Neural cell (in vitro differentiated cells): ENCODE measurements at regions not wholly inside any gene's neighbourhood (a gene's known extent, or its start where the extent isn't known, plus 50 kb on each side); places are given as distances from the start of the nearest gene placed in this dataset.

Experiments
- H2AFZ ChIP-seq: fragments of 200-600, 300-800 bp; sonication (generic), shearing (Covaris generic); 2 replicates; pipeline ENCODE4 v1.6.0; 2014; ENCODE audit warnings: low read depth, mild to moderate bottlenecking, antibody characterized with exemption, low read length, moderate library complexity
- H3F3A ChIP-seq: fragments of 200-600 bp; shearing (Covaris generic); 2 replicates; pipeline ENCODE4 v1.6.1; 2016; ENCODE audit warnings: mild to moderate bottlenecking, moderate library complexity, mixed read lengths, antibody characterized with exemption, low read length; ENCODE audit not compliant: insufficient read depth, poor library complexity, severe bottlenecking
- H3K27ac ChIP-seq: fragments of 200-600, 300-800 bp; sonication (generic), shearing (Covaris generic); 2 replicates; pipeline ENCODE4 v1.5.1; 2014; ENCODE audit warnings: mild to moderate bottlenecking, low read length, moderate library complexity
- H3K27me3 ChIP-seq: fragments of 300-800, 200-600 bp; sonication (generic), shearing (Covaris generic); 2 replicates; pipeline ENCODE4 v1.6.0; 2014; ENCODE audit warnings: mild to moderate bottlenecking, low read depth, low read length, moderate library complexity; ENCODE audit not compliant: insufficient read depth
- H3K36me3 ChIP-seq: fragments of 300-800, 200-600 bp; sonication (generic), shearing (Covaris generic); 2 replicates; pipeline ENCODE4 v1.5.1; 2014; ENCODE audit warnings: mild to moderate bottlenecking, antibody characterized with exemption, low read length, moderate library complexity; ENCODE audit not compliant: insufficient read depth
- H3K4me2 ChIP-seq: fragments of 300-800, 200-600 bp; sonication (generic), shearing (Covaris generic); 2 replicates; pipeline ENCODE4 v1.6.0; 2014; ENCODE audit warnings: mild to moderate bottlenecking, low read length
- H3K4me3 ChIP-seq: fragments of 300-800, 200-600 bp; sonication (generic), shearing (Covaris generic); 2 replicates; pipeline ENCODE4 v1.5.1; 2014; ENCODE audit warnings: mild to moderate bottlenecking, low read length, moderate library complexity
- H3K79me2 ChIP-seq: fragments of 200-600 bp; shearing (Covaris generic); replicated peaks from 2 replicates; pipeline ENCODE4 v1.6.0; 2014; ENCODE audit warnings: mild to moderate bottlenecking, low read length, moderate library complexity; ENCODE audit not compliant: insufficient read depth
- H3K9ac ChIP-seq: fragments of 300-800, 200-600 bp; sonication (generic), shearing (Covaris generic); 2 replicates; pipeline ENCODE4 v1.6.1; 2016; ENCODE audit warnings: mild to moderate bottlenecking, low read length, mixed read lengths
- H3K9me2 ChIP-seq: fragments of 200-600 bp; shearing (Covaris generic); 2 replicates; pipeline ENCODE4 v1.6.1; 2016; ENCODE audit warnings: mild to moderate bottlenecking, low read length, mixed read lengths; ENCODE audit not compliant: insufficient read depth
- H3K9me3 ChIP-seq: fragments of 200-600, 300-800 bp; sonication (generic), shearing (Covaris generic); 2 replicates; pipeline ENCODE4 v1.6.1; 2016; ENCODE audit warnings: mild to moderate bottlenecking, mixed run types, low read length, moderate library complexity, mixed read lengths
- H4K20me1 ChIP-seq: fragments of 200-600 bp; shearing (Covaris generic); 2 replicates; pipeline ENCODE4 v1.6.1; 2016; ENCODE audit warnings: mild to moderate bottlenecking, mixed run types; ENCODE audit not compliant: insufficient read depth
- CTCF ChIP-seq: fragments of 450-650 bp; IDR thresholded peaks from 2 replicates; pipeline ENCODE4 v1.5.1; 2014; ENCODE audit warnings: antibody characterized with exemption, mild to moderate bottlenecking, moderate library complexity; ENCODE audit not compliant: poor library complexity, severe bottlenecking
- EP300 ChIP-seq: fragments of 450-650 bp; conservative IDR thresholded peaks from 2 replicates; pipeline ENCODE4 v1.6.1; 2014; ENCODE audit warnings: antibody characterized with exemption, mild to moderate bottlenecking, moderate library complexity; ENCODE audit not compliant: poor library complexity, severe bottlenecking
- EZH2 ChIP-seq: fragments of 200-600, 300-800 bp; shearing (Covaris generic), sonication (generic); IDR thresholded peaks from 2 replicates; pipeline ENCODE4 v1.6.1; 2014; ENCODE audit warnings: antibody characterized with exemption, low read length, borderline replicate concordance, mild to moderate bottlenecking; ENCODE audit not compliant: insufficient read depth, poor library complexity, severe bottlenecking
- MXI1 ChIP-seq: fragments of 450-650 bp; conservative IDR thresholded peaks from 2 replicates; pipeline ENCODE4 v1.6.1; 2014; ENCODE audit warnings: antibody characterized with exemption, mild to moderate bottlenecking; ENCODE audit not compliant: poor library complexity, severe bottlenecking
- POLR2AphosphoS5 ChIP-seq: IDR thresholded peaks from 2 replicates; pipeline ENCODE4 v1.6.1; 2012
- RAD21 ChIP-seq: fragments of 450-650 bp; conservative IDR thresholded peaks from 2 replicates; pipeline ENCODE4 v1.6.1; 2014; ENCODE audit warnings: antibody characterized with exemption, mild to moderate bottlenecking, moderate library complexity
- SMC3 ChIP-seq: fragments of 450-650 bp; conservative IDR thresholded peaks from 2 replicates; pipeline ENCODE4 v1.6.1; 2014; ENCODE audit warnings: antibody characterized with exemption, mild to moderate bottlenecking, moderate library complexity; ENCODE audit not compliant: poor library complexity
- TAF1 ChIP-seq: IDR thresholded peaks from 2 replicates; pipeline ENCODE4 v1.6.1; 2012; ENCODE audit warnings: low read depth
- TF ChIP-seq, protein P1 (sequence below): IDR thresholded peaks from 2 replicates; pipeline ENCODE4 v1.6.1; 2012; ENCODE audit warnings: borderline replicate concordance

DNA sequence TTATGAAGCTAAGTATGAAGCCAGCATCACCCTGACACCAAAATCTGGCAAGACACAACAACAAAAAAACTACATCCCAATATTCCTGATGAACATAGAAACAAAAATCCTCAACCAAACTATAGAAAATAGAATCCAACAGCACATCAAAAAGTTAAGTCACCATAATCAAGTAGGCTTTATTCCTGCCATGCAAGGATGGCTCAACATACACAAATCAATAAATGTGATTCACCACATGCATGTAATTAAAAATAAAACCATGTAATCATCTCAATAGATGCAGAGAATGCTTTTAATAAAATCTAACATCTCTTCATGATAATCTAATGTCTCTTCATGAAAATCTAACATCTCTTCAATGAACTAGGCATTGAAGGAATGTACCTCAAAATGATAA is 249.4 kb upstream of the GK2 start:
- TF ChIP-seq, protein P1, sequence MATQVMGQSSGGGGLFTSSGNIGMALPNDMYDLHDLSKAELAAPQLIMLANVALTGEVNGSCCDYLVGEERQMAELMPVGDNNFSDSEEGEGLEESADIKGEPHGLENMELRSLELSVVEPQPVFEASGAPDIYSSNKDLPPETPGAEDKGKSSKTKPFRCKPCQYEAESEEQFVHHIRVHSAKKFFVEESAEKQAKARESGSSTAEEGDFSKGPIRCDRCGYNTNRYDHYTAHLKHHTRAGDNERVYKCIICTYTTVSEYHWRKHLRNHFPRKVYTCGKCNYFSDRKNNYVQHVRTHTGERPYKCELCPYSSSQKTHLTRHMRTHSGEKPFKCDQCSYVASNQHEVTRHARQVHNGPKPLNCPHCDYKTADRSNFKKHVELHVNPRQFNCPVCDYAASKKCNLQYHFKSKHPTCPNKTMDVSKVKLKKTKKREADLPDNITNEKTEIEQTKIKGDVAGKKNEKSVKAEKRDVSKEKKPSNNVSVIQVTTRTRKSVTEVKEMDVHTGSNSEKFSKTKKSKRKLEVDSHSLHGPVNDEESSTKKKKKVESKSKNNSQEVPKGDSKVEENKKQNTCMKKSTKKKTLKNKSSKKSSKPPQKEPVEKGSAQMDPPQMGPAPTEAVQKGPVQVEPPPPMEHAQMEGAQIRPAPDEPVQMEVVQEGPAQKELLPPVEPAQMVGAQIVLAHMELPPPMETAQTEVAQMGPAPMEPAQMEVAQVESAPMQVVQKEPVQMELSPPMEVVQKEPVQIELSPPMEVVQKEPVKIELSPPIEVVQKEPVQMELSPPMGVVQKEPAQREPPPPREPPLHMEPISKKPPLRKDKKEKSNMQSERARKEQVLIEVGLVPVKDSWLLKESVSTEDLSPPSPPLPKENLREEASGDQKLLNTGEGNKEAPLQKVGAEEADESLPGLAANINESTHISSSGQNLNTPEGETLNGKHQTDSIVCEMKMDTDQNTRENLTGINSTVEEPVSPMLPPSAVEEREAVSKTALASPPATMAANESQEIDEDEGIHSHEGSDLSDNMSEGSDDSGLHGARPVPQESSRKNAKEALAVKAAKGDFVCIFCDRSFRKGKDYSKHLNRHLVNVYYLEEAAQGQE = no peak
- no peak overlapping the region for H2AFZ ChIP-seq

DNA sequence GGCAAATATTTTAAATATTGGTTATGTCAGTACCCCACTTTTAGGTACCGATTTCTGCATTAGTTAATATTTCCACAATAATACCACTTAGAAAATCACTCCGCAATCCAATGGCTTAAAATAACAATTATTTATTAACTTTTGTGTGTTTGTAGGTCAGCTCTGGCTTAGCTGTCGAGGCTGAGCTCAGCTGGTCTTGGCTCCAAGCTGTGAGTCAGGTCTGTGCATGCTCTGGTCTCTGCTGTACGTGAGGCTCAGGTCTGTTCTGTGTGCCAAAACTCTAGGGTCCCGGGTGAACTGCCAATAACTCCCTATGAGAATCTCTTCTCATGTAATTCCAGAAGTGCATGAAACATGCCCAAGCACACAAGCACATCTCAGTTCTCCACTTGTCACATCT is 245.8 kb upstream of the GK2 start:
- Histone ChIP-seq H3K27me3 (no peaks in the 10 kb centered on the region), H3K9me2 (no peaks in the 10 kb centered on the region), H3K36me3 (no peaks in the 10 kb centered on the region), H3K4me2 (no peak overlapping the region), H3K4me3 (no peak overlapping the region), H2AFZ (no peak overlapping the region), H3K27ac (no peak overlapping the region), H4K20me1 (no peaks in the 10 kb centered on the region), H3F3A (peaks cover 3% of the 10 kb centered on the region), H3K9ac (no peak overlapping the region), H3K79me2 (no peaks in the 10 kb centered on the region), H3K9me3 (no peaks in the 10 kb centered on the region)
- no peak for TF ChIP-seq TAF1
- TF ChIP-seq RAD21 = no peak
- TF ChIP-seq SMC3 = no peak
- TF ChIP-seq EZH2 = no peak
- TF ChIP-seq EP300 = no peak
- no peak for TF ChIP-seq POLR2AphosphoS5
- no peak for TF ChIP-seq CTCF
- TF ChIP-seq, protein P1 = no peak
- TF ChIP-seq MXI1 = no peak

More for the DNA sequence above, 249.4 kb upstream of the GK2 start:
- H3K4me2 ChIP-seq = no peak overlapping the region
- no peak overlapping the region for H3K27ac ChIP-seq
- H3K27me3 ChIP-seq = no peaks in the 10 kb centered on the region
- no peaks in the 10 kb centered on the region for H3K9me2 ChIP-seq
- H3K9ac ChIP-seq = no peak overlapping the region
- H3K79me2 ChIP-seq = no peaks in the 10 kb centered on the region
- H3K36me3 ChIP-seq = no peaks in the 10 kb centered on the region
- H3K4me3 ChIP-seq = no peak overlapping the region
- H4K20me1 ChIP-seq = no peaks in the 10 kb centered on the region
- no peaks in the 10 kb centered on the region for H3K9me3 ChIP-seq
- no peaks in the 10 kb centered on the region for H3F3A ChIP-seq
